ENCODE measurements at regions not wholly inside any gene's neighbourhood (a gene's known extent, or its start where the extent isn't known, plus 50 kb on each side); places are given as distances from the start of the nearest gene placed in this dataset.

DNA sequence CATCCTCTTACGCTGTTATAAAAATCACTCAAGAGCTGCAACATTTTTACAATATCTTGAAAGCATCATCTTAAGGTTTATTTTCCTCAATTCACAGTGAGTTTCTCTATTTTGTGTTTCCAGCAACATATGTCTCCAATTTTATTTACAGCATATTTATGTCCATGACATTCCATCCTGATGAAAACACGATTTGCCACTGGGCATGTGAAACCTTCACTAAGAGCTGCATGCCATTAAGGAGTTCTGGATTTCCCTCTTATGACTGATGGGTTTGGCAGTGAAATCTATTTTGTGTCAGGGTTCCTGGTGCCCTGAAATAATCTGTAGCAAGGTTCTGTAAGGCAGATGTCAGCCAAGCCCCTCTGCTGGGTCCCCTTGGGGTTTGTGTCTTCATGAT lies 527.6 kb upstream of the KLF12 start:
- TF ChIP-seq ZBTB7A (IDR thresholded peaks at IDR 0.05; ENCODE audit: low read depth) (no peak), CEBPB (IDR thresholded peaks at IDR 0.05) (no peak), EGR1 (IDR thresholded peaks at IDR 0.05) (no peak), NFIC (IDR thresholded peaks at IDR 0.05) (no peak), MAX (IDR thresholded peaks at IDR 0.05) (no peak), EP300 (IDR thresholded peaks at IDR 0.05; ENCODE audit: borderline replicate concordance) (no peak), TCF12 (IDR thresholded peaks at IDR 0.05; ENCODE audit: low read depth) (no peak), TEAD4 (IDR thresholded peaks at IDR 0.05) (no peak), REST (IDR thresholded peaks at IDR 0.05; ENCODE audit: low read depth) (no peak)
- TF ChIP-seq, protein P1, sequence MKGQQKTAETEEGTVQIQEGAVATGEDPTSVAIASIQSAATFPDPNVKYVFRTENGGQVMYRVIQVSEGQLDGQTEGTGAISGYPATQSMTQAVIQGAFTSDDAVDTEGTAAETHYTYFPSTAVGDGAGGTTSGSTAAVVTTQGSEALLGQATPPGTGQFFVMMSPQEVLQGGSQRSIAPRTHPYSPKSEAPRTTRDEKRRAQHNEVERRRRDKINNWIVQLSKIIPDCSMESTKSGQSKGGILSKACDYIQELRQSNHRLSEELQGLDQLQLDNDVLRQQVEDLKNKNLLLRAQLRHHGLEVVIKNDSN (IDR thresholded peaks at IDR 0.05) = no peak

GRCh38 chr13:74657765-74658164 lies 523.6 kb upstream of the KLF12 start:
- TF ChIP-seq NFIC (IDR thresholded peaks at IDR 0.05) (no peak), EP300 (IDR thresholded peaks at IDR 0.05; ENCODE audit: borderline replicate concordance) (no peak), ZBTB7A (IDR thresholded peaks at IDR 0.05; ENCODE audit: low read depth) (no peak), TAF1 (IDR thresholded peaks at IDR 0.05; ENCODE audit: low read depth) (no peak), TCF12 (IDR thresholded peaks at IDR 0.05; ENCODE audit: low read depth) (no peak), CEBPB (IDR thresholded peaks at IDR 0.05) (no peak), EGR1 (IDR thresholded peaks at IDR 0.05) (no peak), TEAD4 (IDR thresholded peaks at IDR 0.05) (no peak), CREB1 (IDR thresholded peaks at IDR 0.05; ENCODE audit: low read depth) (no peak)
- TF ChIP-seq, protein P1 (IDR thresholded peaks at IDR 0.05) = no peak

GRCh38 chr13:74651121-74651520 lies 516.9 kb upstream of the KLF12 start:
- TF ChIP-seq, protein P1 (IDR thresholded peaks at IDR 0.05) = no peak
- TF ChIP-seq YY1 (IDR thresholded peaks at IDR 0.05; ENCODE audit: low read depth) (no peak), FOXM1 (IDR thresholded peaks at IDR 0.05; ENCODE audit: borderline replicate concordance, low read depth) (no peak), ZBTB7A (IDR thresholded peaks at IDR 0.05; ENCODE audit: low read depth) (no peak), EP300 (IDR thresholded peaks at IDR 0.05; ENCODE audit: borderline replicate concordance) (no peak), REST (IDR thresholded peaks at IDR 0.05; ENCODE audit: low read depth) (no peak), RAD21 (IDR thresholded peaks at IDR 0.05; ENCODE audit: low read depth) (no peak), NFIC (IDR thresholded peaks at IDR 0.05) (no peak), TCF12 (IDR thresholded peaks at IDR 0.05; ENCODE audit: low read depth) (no peak), TAF1 (IDR thresholded peaks at IDR 0.05; ENCODE audit: low read depth) (no peak), CEBPB (IDR thresholded peaks at IDR 0.05) (no peak), CREB1 (IDR thresholded peaks at IDR 0.05; ENCODE audit: low read depth) (no peak), TEAD4 (IDR thresholded peaks at IDR 0.05) (no peak), MAX (IDR thresholded peaks at IDR 0.05) (no peak), EGR1 (IDR thresholded peaks at IDR 0.05) (no peak)

- no peak for TF ChIP-seq TAF1 (IDR thresholded peaks at IDR 0.05; ENCODE audit: low read depth)
- TF ChIP-seq TCF12 (IDR thresholded peaks at IDR 0.05; ENCODE audit: low read depth) = no peak
- TF ChIP-seq YY1 (IDR thresholded peaks at IDR 0.05; ENCODE audit: low read depth) = no peak
- no peak for TF ChIP-seq CREB1 (IDR thresholded peaks at IDR 0.05; ENCODE audit: low read depth)
- TF ChIP-seq ZBTB7A (IDR thresholded peaks at IDR 0.05; ENCODE audit: low read depth) = no peak
- no peak for TF ChIP-seq MAX (IDR thresholded peaks at IDR 0.05)
- TF ChIP-seq RAD21 (IDR thresholded peaks at IDR 0.05; ENCODE audit: low read depth) = no peak
- no peak for TF ChIP-seq REST (IDR thresholded peaks at IDR 0.05; ENCODE audit: low read depth)
- TF ChIP-seq EGR1 (IDR thresholded peaks at IDR 0.05) = no peak
- TF ChIP-seq, protein P1 (IDR thresholded peaks at IDR 0.05) = no peak
- TF ChIP-seq CEBPB (IDR thresholded peaks at IDR 0.05) = no peak
- TF ChIP-seq TEAD4 (IDR thresholded peaks at IDR 0.05) = no peak
- TF ChIP-seq NFIC (IDR thresholded peaks at IDR 0.05) = no peak
- no peak for TF ChIP-seq FOXM1 (IDR thresholded peaks at IDR 0.05; ENCODE audit: borderline replicate concordance, low read depth)
- no peak for TF ChIP-seq EP300 (IDR thresholded peaks at IDR 0.05; ENCODE audit: borderline replicate concordance)
Measured at GRCh38 chr13:74647991-74648390, 513.8 kb upstream of the KLF12 start.

Data from Ishikawa (cell line).